ENCODE measurements at regions not wholly inside any gene's neighbourhood (a gene's known extent, or its start where the extent isn't known, plus 50 kb on each side); places are given as distances from the start of the nearest gene placed in this dataset.

DNA sequence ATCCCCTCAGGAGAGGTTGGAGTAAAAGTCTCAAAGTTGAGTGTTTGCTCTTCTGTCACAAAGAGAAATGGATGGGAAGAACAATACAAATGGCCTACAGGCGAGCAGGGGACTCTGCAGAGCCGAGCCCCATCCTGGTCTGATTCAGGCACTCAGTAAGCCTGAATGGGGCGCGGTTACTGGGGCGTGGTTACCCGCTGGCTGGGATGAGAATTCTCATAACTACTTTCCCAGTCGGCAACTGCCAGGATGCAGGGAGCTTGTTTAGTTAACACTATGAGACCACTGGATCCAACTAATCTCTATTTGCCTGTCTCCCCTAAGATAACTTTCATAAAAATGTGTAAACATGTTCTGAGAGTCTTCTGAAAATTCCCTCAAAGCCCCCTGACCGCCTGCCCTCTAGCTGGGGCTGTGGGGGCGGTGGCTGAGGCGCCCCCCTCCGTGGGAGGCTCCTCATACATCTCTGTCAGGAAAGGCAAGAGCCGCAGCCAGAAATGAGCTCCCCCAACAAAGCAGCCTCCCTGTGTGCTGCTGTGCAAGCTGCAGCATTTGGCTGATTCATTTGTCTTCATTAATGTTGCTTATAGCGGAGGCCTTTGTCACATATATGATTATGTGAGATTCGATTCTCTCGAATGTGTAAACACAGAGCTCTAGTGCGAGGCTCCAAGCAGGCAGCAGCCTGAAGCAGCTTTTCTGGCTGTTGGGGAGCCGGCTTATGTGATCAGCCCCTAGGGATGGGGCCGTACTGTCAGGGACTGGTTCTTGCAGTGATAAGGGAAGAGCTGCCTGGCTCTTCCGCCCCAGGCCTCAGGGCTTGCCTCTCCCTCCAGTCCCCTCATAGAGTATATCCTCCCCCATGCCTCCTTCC lies 126.1 kb upstream of the ARHGAP5 start:
- Mint-ChIP-seq H3K27ac (peak overlapping the region; percentile 38 to 67 (median 63)), H3K4me1 (peaks cover 4 to 27% (median 20%) of the 10 kb centered on the region in 4 donors), H3K27me3 (no peaks in the 10 kb centered on the region), H3K4me3 (no peak overlapping the region), H3K9me3 (no peaks in the 10 kb centered on the region), H3K36me3 (no peaks in the 10 kb centered on the region)
- H3K4me3 ChIP-seq (ENCODE audit: low read depth, low read length), result no peak overlapping the region
- peaks cover 16% of the 10 kb centered on the region for H3K4me1 ChIP-seq (ENCODE audit: control insufficient read depth, insufficient read depth, low read length, poor library complexity, severe bottlenecking)
- H3K36me3 ChIP-seq (ENCODE audit: control insufficient read depth, insufficient read depth, low read length), result no peaks in the 10 kb centered on the region
- ATAC-seq (ENCODE audit: low read depth in 2 of 2) (no peak), DNase-seq (no peak)
- H3K27ac ChIP-seq (ENCODE audit: insufficient read depth, low read length, poor library complexity, severe bottlenecking), result no peak overlapping the region
- H3K27me3 ChIP-seq (ENCODE audit: control insufficient read depth, insufficient read depth, low read length), result no peaks in the 10 kb centered on the region
- no peaks in the 10 kb centered on the region for H3K9me3 ChIP-seq (ENCODE audit: control insufficient read depth in 2 of 2, low read length in 2 of 2)

DNA sequence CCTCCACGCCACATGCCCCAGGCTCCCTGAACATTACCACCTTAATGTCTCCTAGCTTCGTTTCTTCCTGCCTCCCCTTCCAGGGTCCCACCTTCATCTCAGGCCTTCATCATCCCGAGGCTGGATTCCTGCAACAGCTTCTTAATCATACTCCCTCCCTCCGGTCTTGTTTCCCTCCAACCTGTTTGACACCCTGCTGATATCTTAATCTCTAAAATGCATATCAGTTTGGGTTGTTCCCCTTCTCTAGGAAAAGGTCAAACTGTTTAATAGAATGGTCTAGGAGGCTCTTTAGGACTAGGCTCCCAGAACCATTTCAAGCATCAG lies 125.5 kb upstream of the ARHGAP5 start:
- peaks cover 10% of the 10 kb centered on the region for H3K4me1 ChIP-seq (ENCODE audit: control insufficient read depth, insufficient read depth, low read length, poor library complexity, severe bottlenecking)
- no peaks in the 10 kb centered on the region for H3K27me3 ChIP-seq (ENCODE audit: control insufficient read depth, insufficient read depth, low read length)
- no peak overlapping the region for H3K4me3 Mint-ChIP-seq
- H3K9me3 ChIP-seq (ENCODE audit: control insufficient read depth in 2 of 2, low read length in 2 of 2), result no peaks in the 10 kb centered on the region
- no peak overlapping the region for H3K27ac ChIP-seq (ENCODE audit: insufficient read depth, low read length, poor library complexity, severe bottlenecking)
- ATAC-seq (ENCODE audit: low read depth in 2 of 2) (no peak), DNase-seq (no peak)
- peaks cover 2% of the 10 kb centered on the region for H3K36me3 Mint-ChIP-seq
- no peak overlapping the region for H3K4me3 ChIP-seq (ENCODE audit: low read depth, low read length)
- no peaks in the 10 kb centered on the region for H3K27me3 Mint-ChIP-seq
- no peaks in the 10 kb centered on the region for H3K36me3 ChIP-seq (ENCODE audit: control insufficient read depth, insufficient read depth, low read length)
- H3K4me1 Mint-ChIP-seq, result peaks cover under 1 to 21% (median 15%) of the 10 kb centered on the region in 4 donors
- H3K9me3 Mint-ChIP-seq, result no peaks in the 10 kb centered on the region
- peak overlapping the region in 2 of 3 donors; percentile 20 to 67 for H3K27ac Mint-ChIP-seq

DNA sequence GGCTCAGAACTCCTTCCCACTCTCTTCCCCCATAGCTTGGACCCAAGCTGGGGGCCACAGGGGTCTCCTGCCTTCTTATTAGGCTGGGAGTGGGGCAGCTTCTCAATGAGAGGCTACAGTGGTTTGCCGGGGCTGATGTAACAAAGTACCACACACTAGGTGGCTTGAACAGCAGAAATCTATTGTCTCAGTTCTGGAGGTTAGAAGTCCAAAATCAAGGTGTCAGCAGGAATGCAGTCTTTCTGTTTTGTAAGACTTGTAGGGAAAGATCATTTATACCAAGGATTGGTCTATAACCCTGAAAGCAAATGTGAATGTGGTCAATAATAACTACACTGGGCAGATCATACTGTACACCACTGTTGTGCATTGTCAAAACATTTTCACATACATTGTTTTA lies 124.5 kb upstream of the ARHGAP5 start:
- H3K4me3 ChIP-seq (ENCODE audit: low read depth, low read length), result no peak overlapping the region
- H3K27me3 ChIP-seq (ENCODE audit: control insufficient read depth, insufficient read depth, low read length), result no peaks in the 10 kb centered on the region
- no peak for DNase-seq
- Mint-ChIP-seq H3K4me3 (no peak overlapping the region), H3K27me3 (peaks cover 7% of the 10 kb centered on the region), H3K27ac (peak overlapping the region in 1 of 3 donors; percentile 67), H3K9me3 (no peaks in the 10 kb centered on the region), H3K36me3 (peaks cover 4% of the 10 kb centered on the region), H3K4me1 (peaks cover 0 to 14% (median 11%) of the 10 kb centered on the region in 4 donors)
- no peaks in the 10 kb centered on the region for H3K36me3 ChIP-seq (ENCODE audit: control insufficient read depth, insufficient read depth, low read length)
- H3K4me1 ChIP-seq (ENCODE audit: control insufficient read depth, insufficient read depth, low read length, poor library complexity, severe bottlenecking), result peaks cover 6% of the 10 kb centered on the region
- ATAC-seq (ENCODE audit: low read depth in 2 of 2), result no peak
- no peaks in the 10 kb centered on the region for H3K9me3 ChIP-seq (ENCODE audit: control insufficient read depth in 2 of 2, low read length in 2 of 2)
- H3K27ac ChIP-seq (ENCODE audit: insufficient read depth, low read length, poor library complexity, severe bottlenecking), result no peak overlapping the region

DNA sequence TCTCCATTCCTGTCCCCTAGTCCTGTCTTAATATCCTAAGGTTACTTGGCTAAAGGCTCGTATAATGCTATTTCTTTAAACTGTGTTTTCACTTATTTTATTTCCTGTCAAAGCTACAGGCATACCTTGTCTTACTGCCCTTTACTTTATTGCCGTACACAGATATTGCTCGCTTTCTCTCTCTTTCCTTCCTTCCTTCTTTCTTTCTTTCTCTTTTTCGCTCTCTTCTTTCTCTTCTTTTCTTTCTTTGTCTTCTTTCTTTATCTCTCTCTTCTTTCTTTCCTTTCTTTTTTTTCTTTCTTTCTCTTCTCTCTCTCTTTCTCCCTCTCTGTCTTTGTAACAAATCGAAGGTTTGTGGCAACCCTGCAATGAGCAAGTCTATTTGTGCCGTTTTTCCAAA lies 123.9 kb upstream of the ARHGAP5 start:
- Mint-ChIP-seq H3K27me3 (peaks cover 7% of the 10 kb centered on the region), H3K27ac (no peak overlapping the region), H3K9me3 (no peaks in the 10 kb centered on the region), H3K4me1 (peaks cover 0 to 8% (median 5%) of the 10 kb centered on the region in 4 donors), H3K4me3 (peak overlapping the region in 1 of 4 donors; percentile 14), H3K36me3 (peaks cover 4% of the 10 kb centered on the region)
- DNase-seq (no peak), ATAC-seq (ENCODE audit: low read depth in 2 of 2) (no peak)
- H3K27me3 ChIP-seq (ENCODE audit: control insufficient read depth, insufficient read depth, low read length), result no peaks in the 10 kb centered on the region
- no peaks in the 10 kb centered on the region for H3K4me1 ChIP-seq (ENCODE audit: control insufficient read depth, insufficient read depth, low read length, poor library complexity, severe bottlenecking)
- no peak overlapping the region for H3K27ac ChIP-seq (ENCODE audit: insufficient read depth, low read length, poor library complexity, severe bottlenecking)
- H3K36me3 ChIP-seq (ENCODE audit: control insufficient read depth, insufficient read depth, low read length), result no peaks in the 10 kb centered on the region
- no peak overlapping the region for H3K4me3 ChIP-seq (ENCODE audit: low read depth, low read length)
- no peaks in the 10 kb centered on the region for H3K9me3 ChIP-seq (ENCODE audit: control insufficient read depth in 2 of 2, low read length in 2 of 2)

DNA sequence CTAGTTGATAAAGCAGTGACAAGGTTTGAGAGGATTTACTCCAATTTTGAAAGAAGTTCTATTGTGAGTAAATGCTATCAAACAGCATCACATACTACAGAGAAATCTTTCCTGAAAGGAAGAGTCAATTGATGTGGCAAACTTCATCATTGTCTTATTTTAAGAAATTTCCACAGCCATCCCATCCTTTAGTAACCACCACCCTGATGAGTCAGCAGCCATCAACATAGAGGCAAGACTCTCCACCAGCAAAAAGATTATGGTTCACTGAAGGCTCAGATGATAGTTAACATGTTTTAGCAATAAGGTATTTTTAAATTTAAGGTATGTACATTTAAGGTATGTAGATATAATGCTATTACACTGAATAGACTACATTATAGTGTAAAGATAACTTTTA lies 122.1 kb upstream of the ARHGAP5 start:
- Histone ChIP-seq H3K27ac (ENCODE audit: insufficient read depth, low read length, poor library complexity, severe bottlenecking) (no peak overlapping the region), H3K36me3 (ENCODE audit: control insufficient read depth, insufficient read depth, low read length) (no peaks in the 10 kb centered on the region), H3K27me3 (ENCODE audit: control insufficient read depth, insufficient read depth, low read length) (no peaks in the 10 kb centered on the region), H3K9me3 (ENCODE audit: control insufficient read depth in 2 of 2, low read length in 2 of 2) (no peaks in the 10 kb centered on the region), H3K4me3 (ENCODE audit: low read depth, low read length) (no peak overlapping the region), H3K4me1 (ENCODE audit: control insufficient read depth, insufficient read depth, low read length, poor library complexity, severe bottlenecking) (no peaks in the 10 kb centered on the region)
- DNase-seq (no peak), ATAC-seq (ENCODE audit: low read depth in 2 of 2) (no peak)
- no peaks in the 10 kb centered on the region for H3K9me3 Mint-ChIP-seq
- no peak overlapping the region for H3K27ac Mint-ChIP-seq
- peaks cover 0 to 7% (median 3%) of the 10 kb centered on the region in 4 donors for H3K4me1 Mint-ChIP-seq
- peaks cover 7% of the 10 kb centered on the region for H3K27me3 Mint-ChIP-seq
- no peak overlapping the region for H3K4me3 Mint-ChIP-seq
- peaks cover 4% of the 10 kb centered on the region for H3K36me3 Mint-ChIP-seq

DNA sequence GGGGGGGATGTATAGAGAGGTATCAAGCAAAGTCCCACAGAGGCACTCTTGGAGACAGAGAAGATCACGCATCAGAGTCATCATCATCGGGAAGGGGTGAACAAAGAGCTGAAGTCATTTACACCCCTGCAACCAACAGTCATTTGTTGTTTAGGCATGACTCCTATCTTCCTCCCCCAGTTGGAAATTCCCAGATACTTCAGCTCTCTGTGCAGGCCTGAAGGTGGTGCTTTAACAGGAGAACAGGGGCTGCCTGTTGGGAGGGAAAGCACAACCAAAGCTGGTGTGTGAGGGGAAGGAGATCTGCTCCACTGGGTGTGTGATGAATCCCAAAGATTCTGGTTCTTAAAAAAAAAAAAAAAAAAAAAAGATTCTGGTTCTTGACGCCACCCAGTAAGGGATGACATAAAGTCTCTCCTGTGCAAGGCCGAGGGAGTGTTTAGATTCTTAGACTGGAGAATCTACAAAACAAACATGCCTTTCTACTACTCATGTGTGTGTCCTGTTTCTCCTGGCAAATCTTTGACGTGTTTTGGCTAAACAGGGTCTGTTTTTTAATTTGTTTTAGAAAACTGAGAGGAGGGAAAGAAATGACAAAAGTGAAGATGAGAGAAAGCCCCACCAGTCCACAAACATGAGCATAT lies 121.0 kb upstream of the ARHGAP5 start:
- DNase-seq (no peak), ATAC-seq (ENCODE audit: low read depth in 2 of 2) (no peak)
- H3K36me3 ChIP-seq (ENCODE audit: control insufficient read depth, insufficient read depth, low read length), result no peaks in the 10 kb centered on the region
- no peaks in the 10 kb centered on the region for H3K27me3 ChIP-seq (ENCODE audit: control insufficient read depth, insufficient read depth, low read length)
- H3K27ac Mint-ChIP-seq, result peak overlapping the region in 1 of 3 donors; percentile 81
- H3K4me1 ChIP-seq (ENCODE audit: control insufficient read depth, insufficient read depth, low read length, poor library complexity, severe bottlenecking), result no peaks in the 10 kb centered on the region
- peaks cover 7% of the 10 kb centered on the region for H3K27me3 Mint-ChIP-seq
- H3K36me3 Mint-ChIP-seq, result peaks cover 4% of the 10 kb centered on the region
- H3K27ac ChIP-seq (ENCODE audit: insufficient read depth, low read length, poor library complexity, severe bottlenecking), result no peak overlapping the region
- H3K9me3 ChIP-seq (ENCODE audit: control insufficient read depth in 2 of 2, low read length in 2 of 2), result no peaks in the 10 kb centered on the region
- peaks cover 0 to 7% (median 0%) of the 10 kb centered on the region in 4 donors for H3K4me1 Mint-ChIP-seq
- H3K4me3 ChIP-seq (ENCODE audit: low read depth, low read length), result no peak overlapping the region
- no peak overlapping the region for H3K4me3 Mint-ChIP-seq
- peaks cover 0 to 2% (median 0%) of the 10 kb centered on the region in 7 donors for H3K9me3 Mint-ChIP-seq

DNA sequence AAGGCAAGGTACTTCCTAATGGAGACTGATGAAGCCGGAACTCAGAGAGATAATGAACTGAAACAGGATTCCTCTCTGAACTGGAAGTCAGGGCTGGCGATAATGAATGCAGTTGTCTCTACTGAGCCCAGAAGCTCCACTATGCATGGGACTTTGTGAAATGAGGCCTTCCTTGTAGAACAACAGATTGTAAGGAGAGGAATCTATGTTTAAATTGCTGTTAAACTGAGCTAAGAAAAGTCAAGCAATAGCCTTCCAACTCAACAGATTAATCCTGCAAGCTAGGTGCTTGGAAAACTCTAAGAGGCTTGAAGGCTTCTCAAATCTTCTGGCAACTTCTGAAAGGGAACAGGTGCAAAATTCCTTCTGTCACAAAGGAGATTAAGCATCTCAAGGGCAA lies 119.5 kb upstream of the ARHGAP5 start:
- DNase-seq, result no peak
- Histone ChIP-seq H3K27me3 (ENCODE audit: control insufficient read depth, insufficient read depth, low read length) (no peaks in the 10 kb centered on the region), H3K9me3 (ENCODE audit: control insufficient read depth in 2 of 2, low read length in 2 of 2) (no peaks in the 10 kb centered on the region), H3K4me3 (ENCODE audit: low read depth, low read length) (no peak overlapping the region), H3K27ac (ENCODE audit: insufficient read depth, low read length, poor library complexity, severe bottlenecking) (no peak overlapping the region), H3K36me3 (ENCODE audit: control insufficient read depth, insufficient read depth, low read length) (no peaks in the 10 kb centered on the region), H3K4me1 (ENCODE audit: control insufficient read depth, insufficient read depth, low read length, poor library complexity, severe bottlenecking) (no peaks in the 10 kb centered on the region)
- peaks cover 7% of the 10 kb centered on the region for H3K27me3 Mint-ChIP-seq
- H3K4me3 Mint-ChIP-seq, result peak overlapping the region in 1 of 4 donors; percentile 17
- peaks cover 4% of the 10 kb centered on the region for H3K36me3 Mint-ChIP-seq
- ATAC-seq (ENCODE audit: low read depth in 2 of 2), result no peak
- H3K27ac Mint-ChIP-seq, result no peak overlapping the region
- peaks cover 0 to 2% (median 0%) of the 10 kb centered on the region in 7 donors for H3K9me3 Mint-ChIP-seq
- peaks cover 0 to 4% (median 0%) of the 10 kb centered on the region in 4 donors for H3K4me1 Mint-ChIP-seq
